Stimulated activated CD4-positive, alpha-beta T cell treated with anti-CD3 and anti-CD28 coated beads, Interleukin-15, amount 100 ng/mL, for 48 hours (primary cell): ENCODE measurements at regions not wholly inside any gene's neighbourhood (a gene's known extent, or its start where the extent isn't known, plus 50 kb on each side); places are given as distances from the start of the nearest gene placed in this dataset.

Experiments
- DNase-seq, 2 donors: peaks; one replicate each; pipeline ENCODE4 v3.0.0-alpha.2; 2020; ENCODE audit warnings: low read depth in 2 of 2

DNA sequence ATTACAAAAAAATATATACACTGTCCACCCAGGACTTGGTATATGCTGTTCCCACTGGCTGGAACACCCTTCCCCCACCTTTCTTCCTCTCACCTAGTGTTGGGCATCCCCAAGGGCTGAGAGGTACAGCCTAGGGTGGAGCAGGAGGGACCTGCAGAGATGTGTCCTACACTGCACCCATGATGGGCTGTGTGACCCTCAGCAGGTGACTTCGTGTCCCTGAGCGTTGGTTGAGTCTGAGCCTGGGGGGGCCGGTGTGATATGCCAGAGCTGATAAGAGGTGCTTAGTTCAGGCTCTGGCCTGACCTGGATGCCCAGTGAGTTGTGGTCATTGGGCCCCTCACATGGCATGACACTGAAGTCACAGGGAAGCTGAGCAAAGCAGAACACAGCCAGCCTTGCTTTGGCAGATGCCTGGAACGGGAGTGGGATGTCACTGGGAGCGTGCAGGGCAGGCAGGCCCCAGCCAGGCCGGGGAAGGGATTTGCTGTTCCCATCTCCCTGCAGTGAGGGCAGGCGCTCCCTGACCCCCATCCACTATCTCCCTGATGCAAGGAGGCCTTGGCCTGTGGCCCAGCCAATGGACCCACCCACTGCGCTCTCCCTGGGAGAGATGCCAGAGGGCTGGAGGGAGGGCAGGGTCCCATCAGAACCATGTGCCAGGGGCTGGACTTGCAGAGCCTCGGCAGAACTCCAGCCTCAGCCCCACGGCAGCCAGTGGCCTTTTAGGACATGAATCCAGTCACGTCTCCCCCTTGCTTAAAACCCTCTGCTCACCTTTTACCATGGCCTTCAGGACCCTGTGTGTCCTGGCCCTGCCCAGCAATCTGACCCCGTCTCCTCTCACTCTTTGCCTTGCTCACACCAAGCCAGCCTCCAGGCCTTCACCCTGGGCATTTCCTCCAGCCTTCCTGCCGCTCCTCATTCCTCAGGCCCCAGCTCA, 138.9 kb downstream of the MN1 start:
- no peak for DNase-seq

- no peak for DNase-seq
Observed at GRCh38 chr22:27663812-27664211, 137.7 kb downstream of the MN1 start.

DNA sequence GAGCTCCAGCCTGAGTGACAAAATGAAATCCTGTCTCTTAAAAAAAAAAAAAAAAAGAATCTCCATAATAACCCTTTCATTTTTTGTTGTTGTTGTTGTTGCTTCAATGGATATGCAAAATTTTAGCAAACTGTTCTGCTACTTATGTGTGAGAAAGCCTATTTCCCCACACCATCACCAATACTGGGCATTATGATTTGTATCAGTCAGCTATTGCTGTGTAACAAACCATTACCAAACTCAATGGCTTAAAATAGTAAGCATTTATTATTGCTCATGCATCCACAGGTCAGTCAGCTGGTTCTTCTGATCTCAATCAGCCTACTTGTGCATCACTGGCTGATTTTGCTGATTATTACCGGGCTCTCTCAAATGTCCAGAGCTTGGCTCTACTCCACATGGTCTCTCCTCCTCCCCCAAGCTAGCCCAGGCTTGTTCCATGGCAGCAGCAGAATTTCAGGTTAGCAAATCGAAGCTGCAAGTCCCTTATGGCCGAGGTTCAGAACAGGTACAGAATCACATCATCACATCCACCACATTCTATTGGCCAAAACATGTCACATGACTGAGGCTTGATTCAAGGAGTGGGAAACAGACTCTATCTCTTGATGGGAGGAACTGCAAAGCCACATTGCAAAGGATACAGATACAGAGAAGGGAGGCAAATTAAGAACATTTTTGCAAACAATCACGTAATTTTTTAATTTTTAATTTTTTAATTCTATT, 135.1 kb downstream of the MN1 start:
- no peak for DNase-seq

- DNase-seq: no peak
Observed at GRCh38 chr22:27667121-27667843, 134.3 kb downstream of the MN1 start.

GRCh38 chr22:27668828-27669797, 132.4 kb downstream of the MN1 start:
- no peak for DNase-seq

GRCh38 chr22:27669798-27670599, 131.6 kb downstream of the MN1 start:
- DNase-seq: no peak

- no peak for DNase-seq
Observed at GRCh38 chr22:27670701-27671412, 130.7 kb downstream of the MN1 start.

DNA sequence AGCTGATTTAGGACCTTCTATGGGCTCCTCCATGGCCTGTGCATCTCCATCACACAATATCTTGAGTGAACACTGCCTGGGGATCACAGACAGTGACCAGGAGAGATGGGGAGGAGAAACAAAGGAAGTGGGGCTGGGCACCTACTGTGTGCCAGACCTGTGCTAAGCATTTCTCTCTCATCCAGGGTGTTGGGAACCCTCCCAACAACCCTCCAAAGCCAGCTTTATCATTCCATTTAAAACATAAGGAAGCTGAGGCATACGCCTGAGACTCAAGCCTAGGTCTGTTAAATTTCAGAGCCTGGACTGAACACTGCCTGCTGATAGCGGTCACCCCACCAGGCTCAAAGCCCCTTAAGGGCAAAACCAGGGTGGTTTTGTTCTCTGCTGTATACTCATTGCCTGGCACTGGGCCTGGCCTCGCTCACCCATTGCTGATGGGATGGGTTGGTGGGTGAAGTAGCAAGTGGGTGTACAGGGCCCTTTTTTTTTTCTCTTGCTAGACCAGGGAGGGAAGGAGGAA, 130.1 kb downstream of the MN1 start:
- no peak for DNase-seq

DNA sequence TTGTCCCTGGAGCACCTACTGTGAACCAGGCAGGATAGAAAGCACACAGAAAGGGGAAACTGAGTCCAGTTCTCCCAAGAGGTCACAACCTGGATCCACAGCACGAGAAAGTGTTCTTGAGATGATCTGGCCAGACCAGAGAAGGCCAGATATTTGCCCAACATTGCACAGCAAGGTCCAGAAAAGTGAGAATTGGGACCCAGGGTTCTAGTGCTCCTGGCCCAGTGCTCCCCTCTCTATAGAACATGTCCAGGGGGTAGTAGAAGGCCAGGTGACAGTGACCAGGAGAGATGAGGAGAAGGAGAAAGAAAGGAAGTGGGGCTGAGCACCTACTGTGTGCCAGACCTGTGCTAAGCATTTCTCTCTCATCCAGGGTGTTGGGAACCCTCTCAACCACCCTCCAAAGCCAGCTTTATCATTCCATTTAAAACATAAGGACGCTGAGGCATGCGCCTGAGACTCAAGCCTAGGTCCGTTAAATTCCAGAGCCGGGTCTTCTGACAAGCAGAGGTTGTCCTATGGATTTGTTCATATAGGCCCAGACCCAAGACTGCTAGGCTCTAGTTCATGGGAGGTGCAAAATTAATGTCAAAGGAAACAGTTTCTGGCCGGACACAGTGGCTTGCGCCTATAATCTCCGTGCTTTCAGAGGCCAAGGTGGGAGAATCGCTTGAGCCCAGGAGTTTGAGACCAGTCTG, 128.7 kb downstream of the MN1 start:
- DNase-seq: no peak

- no peak for DNase-seq
Observed at GRCh38 chr22:27673839-27674238, 127.7 kb downstream of the MN1 start.

DNA sequence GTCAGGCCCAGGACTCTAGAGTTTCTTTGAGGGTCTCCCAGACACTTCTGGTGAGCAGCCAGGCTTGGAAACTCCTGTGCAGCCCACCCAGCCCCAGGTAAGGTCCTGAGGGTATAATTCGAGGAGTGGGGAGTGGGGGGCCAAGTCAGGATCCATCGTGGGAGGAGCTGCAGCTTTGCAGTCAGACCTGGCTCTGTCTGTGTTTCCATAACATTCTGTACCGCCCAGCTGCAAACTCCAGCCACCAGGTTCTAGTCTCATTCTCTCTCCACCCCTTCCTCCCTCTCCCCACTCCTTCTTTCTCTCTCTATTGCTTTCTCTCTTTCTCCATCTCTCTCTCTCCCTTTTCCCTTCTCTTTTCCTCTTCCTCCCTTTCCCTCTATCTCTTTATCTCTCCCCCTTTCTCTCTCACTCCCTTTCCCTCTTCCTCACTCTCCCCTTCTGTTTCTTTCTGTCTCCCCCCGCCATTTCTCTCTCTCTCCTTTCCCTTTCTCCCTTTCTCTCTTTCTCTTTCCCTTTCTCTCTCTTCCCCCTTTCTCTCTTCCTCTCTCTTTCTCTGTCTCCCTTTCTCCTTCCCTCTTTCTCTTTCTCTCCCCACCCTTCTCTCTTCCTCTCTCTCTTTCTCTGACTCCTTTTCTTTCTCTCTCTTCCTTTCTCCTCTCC, 127.2 kb downstream of the MN1 start:
- DNase-seq: no peak

DNA sequence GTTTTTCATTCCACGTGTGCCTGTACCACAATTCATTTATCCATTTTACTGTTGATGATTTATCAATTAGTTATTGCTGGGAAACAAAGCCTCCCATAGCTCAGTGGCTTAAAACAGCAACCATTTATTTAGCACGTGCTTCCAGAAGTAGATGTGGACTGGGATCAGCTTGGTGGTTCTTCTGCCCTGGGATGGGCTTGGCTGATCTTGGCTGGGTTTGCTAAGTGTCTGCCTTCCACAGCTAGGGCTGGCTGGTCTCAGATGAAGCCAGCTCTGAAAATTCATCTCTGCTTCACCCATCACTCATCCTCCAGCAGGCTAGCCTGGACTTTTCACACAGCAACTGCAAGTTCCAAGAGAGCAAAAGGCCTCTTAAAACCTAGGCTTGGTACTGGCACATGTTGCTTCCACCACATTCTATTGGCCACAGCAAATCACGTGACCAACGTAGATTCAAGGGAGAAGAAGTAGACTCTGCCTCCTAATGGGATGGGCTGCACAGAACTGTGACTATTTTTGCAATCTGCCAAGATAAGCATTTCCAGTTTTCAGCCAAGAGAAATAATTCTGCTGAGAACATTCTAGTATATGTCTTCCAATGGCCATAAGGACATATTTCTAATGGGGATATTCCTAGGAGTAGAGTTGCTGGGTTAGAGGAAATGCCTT, 124.9 kb downstream of the MN1 start:
- DNase-seq: no peak

GRCh38 chr22:27677905-27678458, 123.6 kb downstream of the MN1 start:
- no peak for DNase-seq

DNA sequence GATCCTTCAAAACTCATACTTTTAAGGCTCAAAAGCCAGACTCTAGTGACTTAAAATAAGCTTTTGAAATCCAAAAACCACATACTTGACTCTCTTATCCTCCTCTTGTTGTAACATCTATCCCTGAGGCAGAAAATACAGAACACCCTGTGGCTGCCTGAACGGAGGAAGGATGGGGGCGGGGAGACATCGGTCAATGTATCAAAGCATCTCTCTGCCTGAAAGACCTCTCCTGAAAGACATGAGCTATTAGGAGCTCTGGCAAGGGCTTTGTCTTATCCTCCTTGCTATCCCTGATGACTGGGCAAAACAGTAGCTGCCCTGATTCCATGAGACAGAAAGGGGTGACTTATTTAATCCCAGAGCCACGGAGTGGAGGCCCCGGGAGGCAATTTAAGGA, 122.4 kb downstream of the MN1 start:
- DNase-seq: no peak

DNA sequence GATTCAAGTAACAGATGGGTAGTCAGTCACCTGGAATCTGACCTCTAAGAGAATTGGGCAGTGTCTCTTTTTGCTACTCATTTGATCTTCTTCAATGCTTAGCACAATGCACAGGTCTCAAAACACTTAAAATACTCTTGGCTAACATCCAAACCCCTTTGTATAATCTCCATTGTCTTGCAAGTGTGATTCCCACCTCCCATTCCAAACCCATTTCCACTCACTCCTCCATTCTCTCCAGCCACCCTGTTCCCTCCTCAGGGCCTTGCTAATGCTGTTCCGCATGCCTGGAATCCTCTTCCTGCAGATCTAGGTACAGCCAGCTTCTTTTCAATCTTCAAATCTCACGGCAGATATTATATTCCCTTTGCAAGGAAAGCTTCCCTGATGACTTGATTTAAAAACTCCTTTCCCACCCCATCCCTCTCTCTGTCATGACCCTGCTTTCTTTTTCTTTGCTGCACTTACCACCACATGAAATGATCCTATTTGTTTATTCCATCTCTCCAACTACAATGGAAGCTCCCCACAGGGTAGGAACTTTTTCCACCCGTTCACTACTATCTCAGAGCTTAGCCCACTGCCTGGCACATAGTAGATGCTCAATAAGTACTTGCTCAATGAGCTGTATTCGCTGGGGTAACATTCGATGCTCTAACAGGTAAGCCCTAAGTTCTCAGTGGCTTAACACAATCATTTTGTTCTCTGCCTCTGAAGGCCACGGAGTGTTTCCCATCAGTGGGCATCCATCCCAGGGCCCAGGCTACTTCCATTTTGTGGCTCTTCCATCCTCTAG, 121.7 kb downstream of the MN1 start:
- DNase-seq: no peak

GRCh38 chr22:27680636-27681035, 120.9 kb downstream of the MN1 start:
- DNase-seq: no peak

GRCh38 chr22:27681037-27681436, 120.5 kb downstream of the MN1 start:
- no peak for DNase-seq
